Thoracic aorta (tissue), 2 donors: ENCODE measurements at regions not wholly inside any gene's neighbourhood (a gene's known extent, or its start where the extent isn't known, plus 50 kb on each side); places are given as distances from the start of the nearest gene placed in this dataset.

Experiments used
- ATAC-seq: fragments of 150-250 bp; one replicate; pipeline ENCODE4 v1.8.0; 2017; ENCODE audit warnings: low read depth; ENCODE audit not compliant: insufficient number of reproducible peaks, low FRiP score
- DNase-seq: peaks from one replicate; pipeline ENCODE4 v3.0.0-alpha.2; 2020; ENCODE audit warnings: low spot score
- H3K27ac ChIP-seq, 2 donors: fragments of 200-600 bp; sonication (generic); 1 replicate in 1 of 2; 2 replicates in 1 of 2; pipeline ENCODE4 v1.5.1; 2016; ENCODE audit warnings: mild to moderate bottlenecking in 2 of 2, moderate library complexity in 2 of 2
- H3K27me3 ChIP-seq: fragments of 200-600 bp; sonication (generic); replicated peaks from 2 replicates; pipeline ENCODE4 v1.6.0; 2016; ENCODE audit warnings: mild to moderate bottlenecking; ENCODE audit not compliant: insufficient read depth
- H3K36me3 ChIP-seq: fragments of 200-600 bp; sonication (generic); one replicate; pipeline ENCODE4 v1.5.1; 2016
- H3K4me1 ChIP-seq, 2 donors: fragments of 200-600 bp; sonication (generic); 1 replicate in 1 of 2; 2 replicates in 1 of 2; pipeline versions ENCODE4 v1.5.1 to v1.6.0; 2016; ENCODE audit warnings: low read depth in 2 of 2, mild to moderate bottlenecking in 1 of 2; ENCODE audit not compliant: control insufficient read depth in 1 of 2
- H3K4me3 ChIP-seq: fragments of 200-600 bp; sonication (generic); 2 replicates; pipeline ENCODE4 v1.5.1; 2016; ENCODE audit warnings: mild to moderate bottlenecking
- H3K9me3 ChIP-seq: fragments of 200-600 bp; sonication (generic); 2 replicates; pipeline ENCODE4 v1.5.1; 2016
- TF ChIP-seq, protein P1 (sequence below): fragments of 200-600 bp; sonication (generic); IDR thresholded peaks from one replicate; pipeline ENCODE4 v1.5.1; 2019; ENCODE audit warnings: antibody characterized with exemption

DNA sequence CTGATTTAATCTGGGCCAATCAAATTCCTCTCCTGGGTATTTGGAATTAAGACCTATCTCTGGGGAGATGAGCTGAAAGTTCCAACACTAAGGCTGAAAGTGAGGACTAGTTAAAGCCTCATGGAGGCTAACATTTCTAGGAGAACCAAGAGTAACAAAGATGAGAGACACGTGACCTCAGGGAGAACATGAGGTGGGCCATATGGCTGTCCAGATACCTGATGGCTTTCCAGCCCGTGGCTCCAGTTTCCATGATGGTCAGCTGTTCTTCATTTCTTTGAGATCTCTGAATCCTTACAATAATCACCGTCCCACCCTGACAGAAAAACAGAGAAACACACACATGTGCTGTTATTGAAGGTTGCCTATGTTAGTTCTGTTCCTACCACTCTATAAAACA is 66.1 kb downstream of the LEPR start:
- Histone ChIP-seq H3K9me3 (no peaks in the 10 kb centered on the region), H3K27ac (no peak overlapping the region), H3K27me3 (no peaks in the 10 kb centered on the region), H3K36me3 (no peaks in the 10 kb centered on the region), H3K4me1 (no peaks in the 10 kb centered on the region), H3K4me3 (no peak overlapping the region)
- ATAC-seq = no peak
- TF ChIP-seq, protein P1, sequence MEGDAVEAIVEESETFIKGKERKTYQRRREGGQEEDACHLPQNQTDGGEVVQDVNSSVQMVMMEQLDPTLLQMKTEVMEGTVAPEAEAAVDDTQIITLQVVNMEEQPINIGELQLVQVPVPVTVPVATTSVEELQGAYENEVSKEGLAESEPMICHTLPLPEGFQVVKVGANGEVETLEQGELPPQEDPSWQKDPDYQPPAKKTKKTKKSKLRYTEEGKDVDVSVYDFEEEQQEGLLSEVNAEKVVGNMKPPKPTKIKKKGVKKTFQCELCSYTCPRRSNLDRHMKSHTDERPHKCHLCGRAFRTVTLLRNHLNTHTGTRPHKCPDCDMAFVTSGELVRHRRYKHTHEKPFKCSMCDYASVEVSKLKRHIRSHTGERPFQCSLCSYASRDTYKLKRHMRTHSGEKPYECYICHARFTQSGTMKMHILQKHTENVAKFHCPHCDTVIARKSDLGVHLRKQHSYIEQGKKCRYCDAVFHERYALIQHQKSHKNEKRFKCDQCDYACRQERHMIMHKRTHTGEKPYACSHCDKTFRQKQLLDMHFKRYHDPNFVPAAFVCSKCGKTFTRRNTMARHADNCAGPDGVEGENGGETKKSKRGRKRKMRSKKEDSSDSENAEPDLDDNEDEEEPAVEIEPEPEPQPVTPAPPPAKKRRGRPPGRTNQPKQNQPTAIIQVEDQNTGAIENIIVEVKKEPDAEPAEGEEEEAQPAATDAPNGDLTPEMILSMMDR = no peak
- DNase-seq = no peak

DNA sequence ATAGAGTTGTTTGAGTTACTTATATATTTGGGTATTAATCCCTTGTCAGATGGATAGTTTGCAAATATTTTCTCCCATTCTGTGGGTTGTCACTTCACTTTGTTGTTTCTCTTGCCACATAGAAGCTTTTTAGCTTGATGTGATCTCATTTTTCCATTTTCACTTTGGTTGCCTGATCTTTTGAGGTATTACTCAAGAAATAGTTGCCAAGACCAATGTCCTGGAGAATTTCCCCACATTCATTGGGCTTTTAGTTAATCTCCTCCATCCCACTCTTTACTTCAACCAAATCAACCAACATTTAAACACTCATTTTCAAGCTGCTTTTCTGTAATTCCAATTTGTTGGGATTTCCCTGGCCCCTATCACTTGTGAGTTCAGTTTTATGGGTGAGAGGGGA is 69.0 kb downstream of the LEPR start:
- no peak for DNase-seq
- Histone ChIP-seq H3K36me3 (no peaks in the 10 kb centered on the region), H3K27ac (no peak overlapping the region), H3K4me3 (no peak overlapping the region), H3K9me3 (no peaks in the 10 kb centered on the region), H3K4me1 (peaks cover 0 to 10% of the 10 kb centered on the region in 2 donors), H3K27me3 (no peaks in the 10 kb centered on the region)
- TF ChIP-seq, protein P1 = no peak
- no peak for ATAC-seq

DNA sequence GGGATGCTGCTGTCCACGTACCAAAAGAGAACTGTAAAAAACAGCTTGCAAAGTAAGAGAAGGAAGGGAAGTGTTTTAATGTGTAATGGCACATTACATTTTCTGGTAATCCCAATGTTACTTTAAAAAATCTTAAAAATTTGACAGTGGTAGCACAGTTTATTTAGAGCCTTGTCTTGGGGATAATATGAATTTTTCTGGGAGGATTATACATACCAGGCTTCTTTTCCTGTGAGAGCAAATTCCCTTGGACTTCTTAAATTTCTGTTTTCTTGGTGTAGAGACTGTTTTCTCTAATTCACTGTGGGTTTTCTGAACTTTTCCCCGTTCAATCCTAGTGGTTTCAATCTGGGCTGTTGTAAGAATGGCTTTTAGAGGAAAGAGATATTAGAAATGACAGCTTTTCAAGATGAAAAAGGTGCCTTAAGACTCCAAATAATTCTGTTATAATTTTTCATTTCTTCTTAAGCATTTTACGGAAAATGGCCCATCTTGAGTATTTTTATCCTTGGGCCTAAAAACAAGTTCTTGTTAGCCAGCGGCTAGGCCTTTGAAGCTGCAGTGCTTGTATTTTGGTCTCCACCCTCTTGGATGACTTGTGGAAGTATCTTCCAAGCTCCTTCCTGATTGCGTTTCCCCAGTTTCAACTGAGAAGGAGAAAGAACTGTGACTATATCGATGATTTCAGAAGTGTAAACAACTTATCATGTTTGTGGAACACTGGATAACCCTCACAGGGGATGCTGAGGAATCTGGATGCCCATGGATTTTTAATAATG is 70.0 kb downstream of the LEPR start:
- Histone ChIP-seq H3K27ac (no peak overlapping the region), H3K27me3 (no peaks in the 10 kb centered on the region), H3K4me3 (no peak overlapping the region), H3K9me3 (no peaks in the 10 kb centered on the region), H3K36me3 (no peaks in the 10 kb centered on the region), H3K4me1 (peaks cover 3 to 16% of the 10 kb centered on the region in 2 donors)
- TF ChIP-seq, protein P1 = no peak
- no peak for ATAC-seq
- no peak for DNase-seq

DNA sequence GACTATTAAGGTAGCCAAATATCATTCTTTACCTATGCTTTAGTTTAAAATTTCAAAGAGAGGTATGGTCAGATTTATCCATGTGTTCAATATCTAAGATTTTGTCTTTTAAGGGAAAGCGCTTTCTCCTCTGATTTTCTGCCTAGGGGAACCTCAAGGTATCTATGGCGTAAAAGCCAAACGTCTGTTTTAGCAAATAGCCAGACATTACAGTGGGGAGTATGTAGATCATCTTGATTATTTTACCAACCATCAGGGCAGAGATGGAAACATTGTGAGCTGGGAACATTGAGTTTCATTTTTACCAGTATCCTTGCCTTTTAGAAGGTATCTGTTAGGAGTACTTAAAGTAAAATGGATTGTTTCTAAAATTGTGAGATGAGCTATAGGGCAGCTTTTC is 71.0 kb downstream of the LEPR start:
- DNase-seq (no peak), ATAC-seq (no peak)
- Histone ChIP-seq H3K9me3 (no peaks in the 10 kb centered on the region), H3K27ac (no peak overlapping the region), H3K36me3 (no peaks in the 10 kb centered on the region), H3K4me3 (no peak overlapping the region), H3K4me1 (peaks cover 3 to 16% of the 10 kb centered on the region in 2 donors), H3K27me3 (no peaks in the 10 kb centered on the region)
- TF ChIP-seq, protein P1 = no peak

DNA sequence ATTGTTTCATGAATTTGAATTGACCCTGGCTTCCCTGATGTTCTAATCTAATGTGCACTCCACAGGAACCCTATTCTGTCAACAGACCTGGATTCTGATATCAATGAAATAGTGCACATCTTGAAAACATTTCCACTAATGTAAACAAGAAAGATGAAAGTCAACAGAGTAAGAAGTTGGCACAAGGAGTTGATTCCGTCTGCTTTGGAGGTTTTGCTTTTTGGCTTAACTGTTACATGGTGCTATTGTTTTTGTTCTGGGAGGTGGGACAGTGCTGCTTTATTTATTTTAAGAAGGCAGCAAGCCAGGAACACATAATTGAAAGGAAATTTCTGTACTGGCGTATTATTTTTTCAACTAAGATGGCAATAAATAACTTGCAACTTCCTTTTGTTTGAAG is 73.3 kb downstream of the LEPR start:
- no peak overlapping the region for H3K27ac ChIP-seq
- no peak for ATAC-seq
- TF ChIP-seq, protein P1 = no peak

More for the DNA sequence above, 73.3 kb downstream of the LEPR start:
- H3K9me3 ChIP-seq = no peaks in the 10 kb centered on the region
- H3K4me1 ChIP-seq = peaks cover 3 to 16% of the 10 kb centered on the region in 2 donors
- DNase-seq = no peak
- no peaks in the 10 kb centered on the region for H3K27me3 ChIP-seq
- no peaks in the 10 kb centered on the region for H3K36me3 ChIP-seq
- H3K4me3 ChIP-seq = no peak overlapping the region
